ENCODE measurements at regions not wholly inside any gene's neighbourhood (a gene's known extent, or its start where the extent isn't known, plus 50 kb on each side); places are given as distances from the start of the nearest gene placed in this dataset.

DNA sequence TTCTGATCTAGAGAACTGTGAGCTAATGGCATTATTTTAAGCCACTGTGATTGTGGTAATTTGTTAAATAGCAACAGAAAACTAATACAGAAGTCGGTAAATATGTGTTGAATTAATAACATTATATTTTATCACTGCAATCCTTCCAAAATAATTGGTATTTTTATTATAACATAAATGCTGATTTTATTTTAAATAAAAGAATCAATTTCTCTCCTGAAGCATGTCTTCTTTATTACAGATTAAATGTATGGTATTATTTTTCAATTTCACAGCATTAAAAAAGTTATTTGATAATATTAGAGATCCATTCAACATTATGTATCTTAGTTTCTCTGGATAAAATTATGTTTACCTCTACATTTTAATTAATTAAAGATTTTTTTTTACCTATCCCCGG lies 165.5 kb upstream of the EDIL3 start:
- H3K27me3 Mint-ChIP-seq: no peaks in the 10 kb centered on the region
- H3K4me3 Mint-ChIP-seq: no peak overlapping the region
- H3K4me1 Mint-ChIP-seq: no peaks in the 10 kb centered on the region
- H3K27ac Mint-ChIP-seq: no peak overlapping the region
- no peak for ATAC-seq
- DNase-seq: no peak
- peaks cover 10 to 14% of the 10 kb centered on the region in 2 donors for H3K9me3 Mint-ChIP-seq

DNA sequence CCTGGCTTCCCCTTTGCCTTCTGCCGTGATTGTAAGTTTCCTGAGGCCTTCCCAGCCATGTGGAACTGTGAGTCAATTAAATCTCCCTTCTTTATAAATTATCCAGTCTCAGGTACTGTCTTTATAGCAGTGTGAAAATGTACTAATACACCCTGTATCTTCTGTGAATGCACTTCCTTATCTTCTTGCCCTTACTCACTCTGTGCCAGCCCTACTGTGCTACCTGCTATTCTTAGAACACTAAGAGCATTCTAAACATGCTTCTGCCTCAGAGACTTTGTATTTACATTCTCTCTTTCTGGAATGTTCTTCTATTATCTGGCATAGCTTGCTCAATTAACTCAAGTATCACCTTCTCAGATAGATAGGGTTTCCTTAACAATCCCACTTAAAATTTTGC lies 164.4 kb upstream of the EDIL3 start:
- no peak for ATAC-seq
- Mint-ChIP-seq H3K4me1 (no peaks in the 10 kb centered on the region), H3K4me3 (no peak overlapping the region), H3K9me3 (peaks cover 5 to 7% of the 10 kb centered on the region in 2 donors), H3K27ac (no peak overlapping the region), H3K27me3 (no peaks in the 10 kb centered on the region)
- no peak for DNase-seq

DNA sequence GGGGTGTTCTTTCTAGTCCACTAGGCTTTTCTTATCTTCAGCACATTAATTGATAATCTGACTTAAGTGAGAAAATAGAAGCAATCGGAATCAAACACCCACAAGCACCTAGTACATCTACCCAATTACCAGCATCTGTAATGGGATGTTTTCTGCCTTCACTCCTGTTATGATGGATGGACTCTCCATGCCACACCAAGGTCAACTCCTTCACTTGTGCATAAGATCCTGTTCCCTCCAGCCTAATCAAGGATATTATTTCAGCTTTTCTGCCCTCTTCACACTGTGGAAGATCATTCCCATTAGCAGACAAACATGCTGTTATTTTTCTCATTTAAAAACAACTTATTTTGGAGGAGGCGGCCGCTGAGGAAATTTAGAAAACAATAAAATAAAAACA lies 162.0 kb upstream of the EDIL3 start:
- DNase-seq (no peak), ATAC-seq (no peak)
- H3K9me3 Mint-ChIP-seq: peaks cover 5 to 12% of the 10 kb centered on the region in 2 donors
- H3K27me3 Mint-ChIP-seq: no peaks in the 10 kb centered on the region
- no peaks in the 10 kb centered on the region for H3K4me1 Mint-ChIP-seq
- no peak overlapping the region for H3K4me3 Mint-ChIP-seq
- no peak overlapping the region for H3K27ac Mint-ChIP-seq

GRCh38 chr5:84536797-84537196 lies 152.1 kb upstream of the EDIL3 start:
- no peaks in the 10 kb centered on the region for H3K4me1 Mint-ChIP-seq
- no peak overlapping the region for H3K4me3 Mint-ChIP-seq
- no peaks in the 10 kb centered on the region for H3K27me3 Mint-ChIP-seq
- H3K27ac Mint-ChIP-seq: no peak overlapping the region
- peaks cover 6 to 26% of the 10 kb centered on the region in 2 donors for H3K9me3 Mint-ChIP-seq
- no peak for ATAC-seq
- DNase-seq: no peak

DNA sequence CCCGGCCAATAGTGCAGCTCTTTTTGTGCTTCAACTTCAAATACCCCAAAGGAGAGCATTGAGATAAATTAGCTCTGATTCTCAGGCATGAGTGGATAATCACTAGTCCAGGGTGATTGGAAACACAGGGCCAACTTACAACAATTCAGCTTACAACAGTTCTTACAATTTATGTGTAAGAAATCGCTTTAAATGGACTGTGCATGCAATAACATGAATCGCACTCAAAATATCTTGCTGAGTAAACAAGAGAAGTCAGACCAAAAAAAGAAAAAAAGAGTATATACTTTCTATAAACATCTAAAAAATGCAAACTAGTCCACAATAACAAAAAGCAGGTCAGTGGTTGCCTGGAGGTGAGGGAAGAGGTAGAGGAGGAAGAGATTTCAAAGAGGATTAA lies 150.6 kb upstream of the EDIL3 start:
- no peak for DNase-seq
- Mint-ChIP-seq H3K27me3 (no peaks in the 10 kb centered on the region), H3K4me3 (no peak overlapping the region), H3K27ac (no peak overlapping the region), H3K4me1 (no peaks in the 10 kb centered on the region), H3K9me3 (peaks cover 0 to 15% of the 10 kb centered on the region in 2 donors)
- no peak for ATAC-seq

GRCh38 chr5:84524491-84524890 lies 139.8 kb upstream of the EDIL3 start:
- peaks cover 0 to 11% of the 10 kb centered on the region in 2 donors for H3K9me3 Mint-ChIP-seq
- H3K27ac Mint-ChIP-seq: no peak overlapping the region
- H3K4me1 Mint-ChIP-seq: no peaks in the 10 kb centered on the region
- ATAC-seq (no peak), DNase-seq (no peak)
- H3K4me3 Mint-ChIP-seq: no peak overlapping the region
- no peaks in the 10 kb centered on the region for H3K27me3 Mint-ChIP-seq

DNA sequence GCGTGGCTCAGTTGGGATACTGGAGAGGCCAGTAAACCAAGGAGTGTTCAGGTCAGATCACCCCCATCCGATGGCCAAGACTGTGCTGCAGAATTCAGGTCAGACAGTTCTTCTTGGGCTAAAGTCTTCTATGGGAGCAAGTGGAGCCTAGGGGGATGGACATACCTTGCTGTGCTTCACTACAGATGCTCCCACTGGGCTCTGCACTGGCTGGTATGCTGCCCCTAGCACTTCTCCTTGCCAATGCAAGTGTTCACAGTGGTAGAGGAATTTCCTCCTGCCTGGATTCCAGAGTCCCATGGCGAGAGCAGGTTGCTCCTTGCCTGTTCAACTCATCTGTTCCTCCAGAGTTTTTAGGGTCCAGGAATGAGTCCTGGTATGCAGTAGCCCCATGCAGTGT lies 134.2 kb upstream of the EDIL3 start:
- no peak for ATAC-seq
- no peaks in the 10 kb centered on the region for H3K27me3 Mint-ChIP-seq
- no peaks in the 10 kb centered on the region for H3K4me1 Mint-ChIP-seq
- no peak for DNase-seq
- H3K27ac Mint-ChIP-seq: no peak overlapping the region
- H3K9me3 Mint-ChIP-seq: peaks cover 21 to 29% of the 10 kb centered on the region in 2 donors
- H3K4me3 Mint-ChIP-seq: no peak overlapping the region

DNA sequence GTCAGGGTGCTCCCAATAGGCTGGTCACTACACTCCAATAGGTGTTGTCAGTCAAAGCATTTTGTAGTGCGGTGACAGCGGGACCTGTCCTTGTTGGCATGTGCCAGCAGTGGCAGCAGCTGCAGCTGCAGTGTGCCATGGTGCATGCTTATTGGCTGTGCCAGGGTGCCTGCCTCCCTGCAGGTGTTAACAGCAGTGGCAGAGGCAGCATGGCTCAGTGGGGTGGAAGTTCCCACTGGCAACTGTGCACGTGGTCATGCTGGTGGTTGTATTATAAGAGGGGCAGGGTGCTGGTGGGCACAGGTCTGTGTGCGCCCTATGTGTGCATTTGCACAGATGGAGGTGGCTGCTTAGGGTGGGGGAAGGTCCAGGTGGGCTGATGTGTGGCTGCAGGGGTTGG lies 133.7 kb upstream of the EDIL3 start:
- Mint-ChIP-seq H3K27me3 (no peaks in the 10 kb centered on the region), H3K4me1 (no peaks in the 10 kb centered on the region), H3K9me3 (peaks cover 25 to 29% of the 10 kb centered on the region in 2 donors), H3K27ac (no peak overlapping the region), H3K4me3 (no peak overlapping the region)
- ATAC-seq (no peak), DNase-seq (no peak)

- no peak for ATAC-seq
- Mint-ChIP-seq H3K9me3 (no peaks in the 10 kb centered on the region), H3K4me1 (no peaks in the 10 kb centered on the region), H3K27ac (no peak overlapping the region), H3K27me3 (no peaks in the 10 kb centered on the region), H3K4me3 (no peak overlapping the region)
- DNase-seq: no peak
Observed at GRCh38 chr5:84506625-84507024, 121.9 kb upstream of the EDIL3 start.

DNA sequence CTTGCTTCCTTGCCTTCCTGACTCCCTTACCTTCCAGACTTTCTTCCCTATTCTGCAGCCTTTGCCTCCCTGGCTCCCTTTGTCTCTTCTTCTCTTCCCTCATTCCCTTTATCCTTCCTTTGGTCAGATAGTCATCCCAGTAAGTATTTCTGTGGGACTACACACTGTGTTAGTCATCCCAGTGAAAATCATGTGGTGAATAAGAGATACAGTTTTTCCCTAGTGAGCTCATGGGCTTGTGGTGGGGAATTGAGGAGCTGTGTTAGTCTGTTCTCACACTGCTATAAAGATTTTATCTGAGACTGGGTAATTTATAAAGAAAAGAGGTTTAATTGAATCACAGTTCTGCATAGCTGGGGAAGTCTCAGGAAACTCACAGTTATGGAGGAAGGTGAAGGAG lies 109.8 kb upstream of the EDIL3 start:
- Mint-ChIP-seq H3K9me3 (peaks cover 0 to 4% of the 10 kb centered on the region in 2 donors), H3K4me1 (no peaks in the 10 kb centered on the region), H3K4me3 (no peak overlapping the region), H3K27ac (no peak overlapping the region), H3K27me3 (no peaks in the 10 kb centered on the region)
- DNase-seq (no peak), ATAC-seq (no peak)

- Mint-ChIP-seq H3K9me3 (peaks cover 0 to 4% of the 10 kb centered on the region in 2 donors), H3K4me3 (no peak overlapping the region), H3K27ac (no peak overlapping the region), H3K27me3 (no peaks in the 10 kb centered on the region), H3K4me1 (no peaks in the 10 kb centered on the region)
- DNase-seq (no peak), ATAC-seq (no peak)
Observed at GRCh38 chr5:84487963-84488362, 103.3 kb upstream of the EDIL3 start.

GRCh38 chr5:84480873-84481637 lies 96.4 kb upstream of the EDIL3 start:
- Mint-ChIP-seq H3K4me1 (no peaks in the 10 kb centered on the region), H3K27ac (no peak overlapping the region), H3K4me3 (no peak overlapping the region), H3K27me3 (no peaks in the 10 kb centered on the region), H3K9me3 (no peaks in the 10 kb centered on the region)
- DNase-seq (no peak), ATAC-seq (no peak)

GRCh38 chr5:84478603-84479002 lies 93.9 kb upstream of the EDIL3 start:
- Mint-ChIP-seq H3K4me1 (no peaks in the 10 kb centered on the region), H3K4me3 (no peak overlapping the region), H3K27ac (no peak overlapping the region), H3K27me3 (no peaks in the 10 kb centered on the region), H3K9me3 (peaks cover 1 to 7% of the 10 kb centered on the region in 2 donors)
- DNase-seq: no peak
- ATAC-seq: no peak

DNA sequence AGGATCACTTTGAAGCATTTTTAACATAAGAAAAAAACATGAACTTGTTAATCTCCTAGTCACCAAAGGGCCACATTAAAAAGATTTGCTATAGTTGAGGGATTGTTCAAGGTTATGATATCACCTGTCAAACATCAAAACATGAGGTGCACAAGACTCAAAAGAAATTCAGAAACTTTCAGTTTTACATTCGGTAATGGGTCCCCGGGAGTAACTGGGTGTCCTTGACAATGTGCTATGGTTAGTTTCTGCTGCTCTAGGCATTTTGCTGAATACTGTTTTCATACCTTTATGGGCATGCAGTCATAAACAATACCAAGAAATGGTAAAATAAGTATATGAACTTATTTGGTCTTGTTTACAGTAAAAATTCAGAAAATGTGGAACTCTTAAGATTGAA lies 92.8 kb upstream of the EDIL3 start:
- no peak for ATAC-seq
- Mint-ChIP-seq H3K27me3 (no peaks in the 10 kb centered on the region), H3K4me3 (no peak overlapping the region)

GRCh38 chr5:84474126-84474525 lies 89.4 kb upstream of the EDIL3 start:
- H3K4me1 Mint-ChIP-seq: no peaks in the 10 kb centered on the region
- peaks cover 14 to 22% of the 10 kb centered on the region in 2 donors for H3K9me3 Mint-ChIP-seq
- no peak overlapping the region for H3K4me3 Mint-ChIP-seq
- no peaks in the 10 kb centered on the region for H3K27me3 Mint-ChIP-seq
- DNase-seq: no peak
- H3K27ac Mint-ChIP-seq: no peak overlapping the region
- ATAC-seq: no peak

More for the DNA sequence above, 92.8 kb upstream of the EDIL3 start:
- peaks cover 12 to 13% of the 10 kb centered on the region in 2 donors for H3K9me3 Mint-ChIP-seq
- no peak overlapping the region for H3K27ac Mint-ChIP-seq
- no peaks in the 10 kb centered on the region for H3K4me1 Mint-ChIP-seq
- no peak for DNase-seq

- peaks cover 3 to 5% of the 10 kb centered on the region in 2 donors for H3K9me3 Mint-ChIP-seq
- no peaks in the 10 kb centered on the region for H3K4me1 Mint-ChIP-seq
- no peaks in the 10 kb centered on the region for H3K27me3 Mint-ChIP-seq
- H3K4me3 Mint-ChIP-seq: no peak overlapping the region
- no peak overlapping the region for H3K27ac Mint-ChIP-seq
- ATAC-seq (no peak), DNase-seq (no peak)
Observed at GRCh38 chr5:84453405-84453804, 68.7 kb upstream of the EDIL3 start.

Data from stimulated activated naive CD8-positive, alpha-beta T cell treated with anti-CD3 and anti-CD28 coated beads, Interleukin-15, amount 100 ng/mL, for 72 hours (primary cell).